ENCODE measurements at regions not wholly inside any gene's neighbourhood (a gene's known extent, or its start where the extent isn't known, plus 50 kb on each side); places are given as distances from the start of the nearest gene placed in this dataset.

GRCh38 chr18:43703050-43703449, 425.8 kb upstream of the SYT4 start:
- no peaks in the 10 kb centered on the region for H3K27me3 ChIP-seq (replicated peaks)
- no peaks in the 10 kb centered on the region for H3K36me3 ChIP-seq (replicated peaks)
- no peak for TF ChIP-seq CTCF (IDR thresholded peaks at IDR 0.05; ENCODE audit: low read depth, low read length, missing control alignments)
- no peak for DNase-seq
- in situ Hi-C loops (cut with HindIII; ENCODE audit: low pct_ligation_motif_present, low sequenced_read_pairs): no loop called here
- no peak overlapping the region for H3K4me3 ChIP-seq (ENCODE audit: low read depth, low read length)
- H3K27ac ChIP-seq: no peak overlapping the region

GRCh38 chr18:43705850-43706249, 428.6 kb upstream of the SYT4 start:
- in situ Hi-C loops (cut with HindIII; ENCODE audit: low pct_ligation_motif_present, low sequenced_read_pairs): no loop called here
- no peaks in the 10 kb centered on the region for H3K36me3 ChIP-seq (replicated peaks)
- TF ChIP-seq CTCF (IDR thresholded peaks at IDR 0.05; ENCODE audit: low read depth, low read length, missing control alignments): no peak
- H3K27ac ChIP-seq: no peak overlapping the region
- DNase-seq: no peak
- no peaks in the 10 kb centered on the region for H3K27me3 ChIP-seq (replicated peaks)
- H3K4me3 ChIP-seq (ENCODE audit: low read depth, low read length): no peak overlapping the region

GRCh38 chr18:43710135-43710534, 432.8 kb upstream of the SYT4 start:
- Histone ChIP-seq H3K27ac (no peak overlapping the region), H3K36me3 (replicated peaks) (no peaks in the 10 kb centered on the region), H3K4me3 (ENCODE audit: low read depth, low read length) (no peak overlapping the region), H3K27me3 (replicated peaks) (no peaks in the 10 kb centered on the region)
- no peak for DNase-seq
- no peak for TF ChIP-seq CTCF (IDR thresholded peaks at IDR 0.05; ENCODE audit: low read depth, low read length, missing control alignments)
- in situ Hi-C loops (cut with HindIII; ENCODE audit: low pct_ligation_motif_present, low sequenced_read_pairs): no loop called here

- no peak for DNase-seq
- no peak overlapping the region for H3K27ac ChIP-seq
- H3K4me3 ChIP-seq (ENCODE audit: low read depth, low read length): no peak overlapping the region
- H3K36me3 ChIP-seq (replicated peaks): no peaks in the 10 kb centered on the region
- TF ChIP-seq CTCF (IDR thresholded peaks at IDR 0.05; ENCODE audit: low read depth, low read length, missing control alignments): no peak
- in situ Hi-C loops (cut with HindIII; ENCODE audit: low pct_ligation_motif_present, low sequenced_read_pairs): no loop called here
- H3K27me3 ChIP-seq (replicated peaks): no peaks in the 10 kb centered on the region
These were observed 437.2 kb upstream of the SYT4 start for GRCh38 chr18:43714343-43715010.

- TF ChIP-seq CTCF (IDR thresholded peaks at IDR 0.05; ENCODE audit: low read depth, low read length, missing control alignments): no peak
- no peaks in the 10 kb centered on the region for H3K27me3 ChIP-seq (replicated peaks)
- DNase-seq: no peak
- no peaks in the 10 kb centered on the region for H3K36me3 ChIP-seq (replicated peaks)
- no peak overlapping the region for H3K27ac ChIP-seq
- in situ Hi-C loops (cut with HindIII; ENCODE audit: low pct_ligation_motif_present, low sequenced_read_pairs): no loop called here
- H3K4me3 ChIP-seq (ENCODE audit: low read depth, low read length): no peak overlapping the region
These were observed 442.0 kb upstream of the SYT4 start for GRCh38 chr18:43719267-43719795.

- no peak for DNase-seq
- Histone ChIP-seq H3K4me3 (ENCODE audit: low read depth, low read length) (no peak overlapping the region), H3K27me3 (replicated peaks) (no peaks in the 10 kb centered on the region), H3K27ac (no peak overlapping the region), H3K36me3 (replicated peaks) (no peaks in the 10 kb centered on the region)
- in situ Hi-C loops (cut with HindIII; ENCODE audit: low pct_ligation_motif_present, low sequenced_read_pairs): no loop called here
- TF ChIP-seq CTCF (IDR thresholded peaks at IDR 0.05; ENCODE audit: low read depth, low read length, missing control alignments): no peak
These were observed 442.8 kb upstream of the SYT4 start for GRCh38 chr18:43720041-43720440.

All from brain microvascular endothelial cell (primary cell).